GM18505 (cell line): ENCODE measurements at regions not wholly inside any gene's neighbourhood (a gene's known extent, or its start where the extent isn't known, plus 50 kb on each side); places are given as distances from the start of the nearest gene placed in this dataset.
"Not testable (repeated sequence)": the region's sequence is repeated elsewhere in the genome, so short reads cannot be mapped to it uniquely, and the experiment has no call there.

Source experiments
- ATAC-seq: cut with Tn5 transposase; IDR thresholded peaks from one replicate; pipeline ENCODE4 v1.9.1; 2021; ENCODE audit not compliant: unreplicated experiment
- POLR2A ChIP-seq: IDR thresholded peaks from 4 replicates; pipeline ENCODE4 v1.6.1; 2011; ENCODE audit warnings: borderline replicate concordance; ENCODE audit not compliant: insufficient read depth, insufficient read length; ENCODE audit errors: extremely low read depth

GRCh38 chr7:122248472-122248871 lies 56.1 kb downstream of the FEZF1 start:
- no peak for TF ChIP-seq POLR2A
- no peak for ATAC-seq

- ATAC-seq, result not testable (repeated sequence)
Observed at GRCh38 chr7:122238729-122239128, 65.8 kb downstream of the FEZF1 start.

- not testable (repeated sequence) for ATAC-seq
Observed at GRCh38 chr7:122238297-122238696, 66.3 kb downstream of the FEZF1 start.

GRCh38 chr7:122225874-122226273 lies 78.7 kb downstream of the FEZF1 start:
- ATAC-seq, result no peak
- TF ChIP-seq POLR2A, result no peak

GRCh38 chr7:122219253-122219865 lies 75.3 kb upstream of the AASS start:
- ATAC-seq, result peak; percentile 71
- no peak for TF ChIP-seq POLR2A

- no peak for TF ChIP-seq POLR2A
- no peak for ATAC-seq
Observed at GRCh38 chr7:122217125-122217524, 73.1 kb upstream of the AASS start.

GRCh38 chr7:122212754-122213153 lies 68.7 kb upstream of the AASS start:
- ATAC-seq, result no peak
- TF ChIP-seq POLR2A, result no peak

GRCh38 chr7:122211362-122211761 lies 67.3 kb upstream of the AASS start:
- ATAC-seq, result no peak
- TF ChIP-seq POLR2A, result no peak

- TF ChIP-seq POLR2A, result no peak
- no peak for ATAC-seq
Observed at GRCh38 chr7:122206985-122207384, 62.9 kb upstream of the AASS start.

GRCh38 chr7:122203814-122204213 lies 59.8 kb upstream of the AASS start:
- TF ChIP-seq POLR2A, result no peak
- ATAC-seq, result no peak

- no peak for TF ChIP-seq POLR2A
- ATAC-seq, result no peak
Observed at GRCh38 chr7:122200888-122201287, 56.8 kb upstream of the AASS start.

GRCh38 chr7:122199171-122199570 lies 55.1 kb upstream of the AASS start:
- no peak for ATAC-seq
- no peak for TF ChIP-seq POLR2A

GRCh38 chr7:122198581-122198980 lies 54.5 kb upstream of the AASS start:
- TF ChIP-seq POLR2A, result no peak
- ATAC-seq, result no peak
